Cardiac muscle cell (in vitro differentiated cells and primary cell): ENCODE measurements at regions not wholly inside any gene's neighbourhood (a gene's known extent, or its start where the extent isn't known, plus 50 kb on each side); places are given as distances from the start of the nearest gene placed in this dataset.

Experiments used
- DNase-seq, 2 donors: peaks; one replicate each; pipeline versions ENCODE4 v3.0.0 to v3.0.0-alpha.2; 2010 to 2017; ENCODE audit warnings: low read depth in 1 of 2, low spot score in 1 of 2
- H3K27ac ChIP-seq: fragments of 200-600 bp; sonication (generic); 2 replicates; pipeline ENCODE4 v1.5.1; 2016
- H3K27me3 ChIP-seq: fragments of 200-600 bp; sonication (generic); 2 replicates; pipeline ENCODE4 v1.6.0; 2016; ENCODE audit warnings: control low read depth
- H3K36me3 ChIP-seq: fragments of 200-600 bp; sonication (generic); 2 replicates; pipeline ENCODE4 v1.5.1; 2016; ENCODE audit warnings: control low read depth
- H3K4me1 ChIP-seq: fragments of 200-600 bp; sonication (generic); 2 replicates; pipeline ENCODE4 v1.8.1; 2017; ENCODE audit warnings: low read depth, mild to moderate bottlenecking, mixed run types
- H3K4me3 ChIP-seq: fragments of 200-600 bp; sonication (generic); 2 replicates; pipeline ENCODE4 v1.5.1; 2016; ENCODE audit warnings: mild to moderate bottlenecking
- H3K9me3 ChIP-seq: fragments of 200-600 bp; sonication (generic); 2 replicates; pipeline ENCODE4 v1.5.1; 2017; ENCODE audit warnings: low read depth, mild to moderate bottlenecking, control low read depth
- CTCF ChIP-seq: IDR thresholded peaks from 2 replicates; pipeline ENCODE4 v1.5.1; 2012; ENCODE audit warnings: low read depth, mild to moderate bottlenecking, low read length

GRCh38 chr20:5451643-5452210 is 135.0 kb upstream of the PROKR2 start:
- Histone ChIP-seq H3K4me3 (no peak overlapping the region), H3K9me3 (no peaks in the 10 kb centered on the region), H3K36me3 (no peaks in the 10 kb centered on the region), H3K4me1 (no peaks in the 10 kb centered on the region), H3K27ac (no peak overlapping the region), H3K27me3 (no peaks in the 10 kb centered on the region)
- TF ChIP-seq CTCF, result no peak
- no peak for DNase-seq

GRCh38 chr20:5448449-5449118 is 131.8 kb upstream of the PROKR2 start:
- DNase-seq, result peak; percentile 61 to 72
- Histone ChIP-seq H3K4me3 (no peak overlapping the region), H3K27ac (no peak overlapping the region), H3K4me1 (no peaks in the 10 kb centered on the region), H3K9me3 (no peaks in the 10 kb centered on the region), H3K27me3 (no peaks in the 10 kb centered on the region), H3K36me3 (no peaks in the 10 kb centered on the region)
- peak; percentile 70 for TF ChIP-seq CTCF

- Histone ChIP-seq H3K27me3 (no peaks in the 10 kb centered on the region), H3K36me3 (no peaks in the 10 kb centered on the region), H3K4me1 (no peaks in the 10 kb centered on the region), H3K4me3 (no peak overlapping the region), H3K9me3 (no peaks in the 10 kb centered on the region), H3K27ac (no peak overlapping the region)
- no peak for DNase-seq
- no peak for TF ChIP-seq CTCF
These were observed 130.4 kb upstream of the PROKR2 start for GRCh38 chr20:5447188-5447587.

GRCh38 chr20:5445611-5446010 is 128.9 kb upstream of the PROKR2 start:
- Histone ChIP-seq H3K27me3 (no peaks in the 10 kb centered on the region), H3K36me3 (no peaks in the 10 kb centered on the region), H3K9me3 (no peaks in the 10 kb centered on the region), H3K4me1 (no peaks in the 10 kb centered on the region), H3K27ac (no peak overlapping the region), H3K4me3 (no peak overlapping the region)
- no peak for TF ChIP-seq CTCF
- DNase-seq, result no peak

- H3K36me3 ChIP-seq, result no peaks in the 10 kb centered on the region
- DNase-seq, result no peak
- no peak overlapping the region for H3K27ac ChIP-seq
- no peaks in the 10 kb centered on the region for H3K9me3 ChIP-seq
- no peaks in the 10 kb centered on the region for H3K4me1 ChIP-seq
- no peak for TF ChIP-seq CTCF
- no peak overlapping the region for H3K4me3 ChIP-seq
- no peaks in the 10 kb centered on the region for H3K27me3 ChIP-seq
These were observed 125.3 kb upstream of the PROKR2 start for GRCh38 chr20:5442101-5442500.
